Colonic mucosa (tissue), 4 donors: ENCODE measurements at regions not wholly inside any gene's neighbourhood (a gene's known extent, or its start where the extent isn't known, plus 50 kb on each side); places are given as distances from the start of the nearest gene placed in this dataset.
"Not testable (repeated sequence)": the region's sequence is repeated elsewhere in the genome, so short reads cannot be mapped to it uniquely, and the experiment has no call there.

Source experiments
- DNase-seq: peaks from one replicate; pipeline ENCODE4 v3.0.0-alpha.2; 2020
- H3K27ac ChIP-seq: fragments of 200-600 bp; one replicate; pipeline ENCODE4 v1.8.0; 2021
- H3K27me3 ChIP-seq: fragments of 200-600 bp; one replicate; pipeline ENCODE4 v1.8.0; 2021
- H3K36me3 ChIP-seq: fragments of 200-600 bp; one replicate; pipeline ENCODE4 v1.8.0; 2021
- H3K4me1 ChIP-seq: fragments of 200-600 bp; one replicate; pipeline ENCODE4 v1.8.0; 2021; ENCODE audit warnings: mild to moderate bottlenecking
- H3K4me3 ChIP-seq: fragments of 200-600 bp; one replicate; pipeline ENCODE4 v1.8.0; 2021
- H3K9ac ChIP-seq, 2 donors: one replicate each; pipeline ENCODE4 v1.7.0; 2013; ENCODE audit warnings: control low read depth in 2 of 2, low read depth in 2 of 2, low read length in 2 of 2
- H3K9me3 ChIP-seq: fragments of 200-600 bp; one replicate; pipeline ENCODE4 v1.8.0; 2021
- intact Hi-C: fragments of 100-400 bp; cut with DNase I; formaldehyde crosslinking; loops from one replicate; pipeline ENCODE4 v1.14.1; 2022
- TF ChIP-seq, protein P1 (sequence below): fragments of 200-600 bp; IDR thresholded peaks from one replicate; pipeline ENCODE4 v1.8.0; 2022; ENCODE audit warnings: antibody characterized with exemption, mild to moderate bottlenecking
- donor health status: healthy.
- donor health status: DM: no; HTN: no; CAD: no.
- donor health status: DM: no; HTN: no; CAD: no.

DNA sequence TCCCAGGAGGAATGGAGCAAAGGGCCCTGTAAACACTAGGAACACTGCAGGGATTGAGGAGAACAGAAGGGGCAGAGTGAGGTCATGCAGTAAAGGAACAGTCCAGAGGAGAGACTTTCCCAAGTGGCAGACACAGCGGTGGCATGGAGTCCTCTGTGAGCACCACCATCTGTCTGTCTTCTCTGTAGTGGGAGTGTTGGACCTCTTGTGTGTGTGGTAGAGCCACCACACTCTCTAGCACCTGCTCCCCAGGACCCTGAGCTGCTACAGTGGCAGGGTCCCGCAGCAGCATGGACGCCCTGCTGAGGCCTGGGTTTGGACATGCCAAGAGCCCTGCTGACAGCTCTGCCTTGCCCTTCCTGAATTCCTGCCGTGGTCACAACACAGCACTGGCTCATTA is 75.7 kb upstream of the LARP1 start:
- Histone ChIP-seq H3K9me3 (no peaks in the 10 kb centered on the region), H3K27ac (no peak overlapping the region), H3K27me3 (no peaks in the 10 kb centered on the region), H3K4me1 (no peaks in the 10 kb centered on the region), H3K36me3 (no peaks in the 10 kb centered on the region), H3K9ac (no peak overlapping the region), H3K4me3 (no peak overlapping the region)
- intact Hi-C loops = no loop called here
- no peak for DNase-seq
- TF ChIP-seq, protein P1, sequence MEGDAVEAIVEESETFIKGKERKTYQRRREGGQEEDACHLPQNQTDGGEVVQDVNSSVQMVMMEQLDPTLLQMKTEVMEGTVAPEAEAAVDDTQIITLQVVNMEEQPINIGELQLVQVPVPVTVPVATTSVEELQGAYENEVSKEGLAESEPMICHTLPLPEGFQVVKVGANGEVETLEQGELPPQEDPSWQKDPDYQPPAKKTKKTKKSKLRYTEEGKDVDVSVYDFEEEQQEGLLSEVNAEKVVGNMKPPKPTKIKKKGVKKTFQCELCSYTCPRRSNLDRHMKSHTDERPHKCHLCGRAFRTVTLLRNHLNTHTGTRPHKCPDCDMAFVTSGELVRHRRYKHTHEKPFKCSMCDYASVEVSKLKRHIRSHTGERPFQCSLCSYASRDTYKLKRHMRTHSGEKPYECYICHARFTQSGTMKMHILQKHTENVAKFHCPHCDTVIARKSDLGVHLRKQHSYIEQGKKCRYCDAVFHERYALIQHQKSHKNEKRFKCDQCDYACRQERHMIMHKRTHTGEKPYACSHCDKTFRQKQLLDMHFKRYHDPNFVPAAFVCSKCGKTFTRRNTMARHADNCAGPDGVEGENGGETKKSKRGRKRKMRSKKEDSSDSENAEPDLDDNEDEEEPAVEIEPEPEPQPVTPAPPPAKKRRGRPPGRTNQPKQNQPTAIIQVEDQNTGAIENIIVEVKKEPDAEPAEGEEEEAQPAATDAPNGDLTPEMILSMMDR = no peak

DNA sequence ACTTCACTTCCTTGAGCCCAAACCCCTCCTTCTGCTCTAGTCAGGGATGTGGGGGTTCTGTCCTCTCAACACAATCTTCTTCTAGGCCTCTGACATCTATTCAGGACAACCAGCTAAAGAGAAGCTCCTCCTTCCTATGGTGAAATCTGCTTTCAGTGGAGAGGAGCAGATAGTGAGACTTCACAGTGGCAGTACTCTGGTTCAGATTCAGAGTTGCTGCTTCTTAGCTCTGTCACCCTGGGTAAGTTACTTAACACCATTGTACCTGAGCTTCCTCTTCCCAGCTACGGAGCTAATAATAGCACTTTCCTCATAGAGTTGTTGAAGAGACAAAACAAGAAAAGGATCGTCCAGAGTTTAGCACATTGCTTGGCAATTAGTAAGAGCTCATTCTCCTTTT is 77.3 kb upstream of the LARP1 start:
- no peaks in the 10 kb centered on the region for H3K9me3 ChIP-seq
- H3K36me3 ChIP-seq = no peaks in the 10 kb centered on the region
- no peak overlapping the region for H3K27ac ChIP-seq
- no peaks in the 10 kb centered on the region for H3K4me1 ChIP-seq
- H3K9ac ChIP-seq = no peak overlapping the region
- no peak overlapping the region for H3K4me3 ChIP-seq
- intact Hi-C loops = no loop called here
- no peak for DNase-seq
- TF ChIP-seq, protein P1 = no peak
- no peaks in the 10 kb centered on the region for H3K27me3 ChIP-seq

DNA sequence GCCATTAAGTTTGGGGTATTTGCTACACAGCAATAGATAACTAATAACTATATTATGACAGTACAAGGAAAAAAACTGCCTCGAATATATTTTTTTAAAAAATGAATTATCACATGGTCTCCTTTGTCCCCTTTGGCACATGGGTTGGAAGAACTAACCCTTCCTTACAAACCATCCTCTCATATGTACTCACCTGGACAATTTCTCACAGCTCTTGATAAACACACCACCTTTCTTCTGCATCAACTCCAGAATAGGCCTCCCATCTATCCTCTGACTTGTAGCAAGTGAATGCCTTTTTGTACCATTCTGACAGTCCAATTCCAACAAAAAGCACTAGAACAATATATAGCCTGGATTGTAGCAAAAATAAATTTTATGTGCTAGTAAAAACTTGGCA is 78.7 kb upstream of the LARP1 start:
- H3K9me3 ChIP-seq = no peaks in the 10 kb centered on the region
- H3K27me3 ChIP-seq = no peaks in the 10 kb centered on the region
- H3K27ac ChIP-seq = no peak overlapping the region
- no peak overlapping the region for H3K9ac ChIP-seq
- no peaks in the 10 kb centered on the region for H3K4me1 ChIP-seq
- intact Hi-C loops = no loop called here
- DNase-seq = no peak
- TF ChIP-seq, protein P1 = no peak
- no peak overlapping the region for H3K4me3 ChIP-seq
- no peaks in the 10 kb centered on the region for H3K36me3 ChIP-seq

DNA sequence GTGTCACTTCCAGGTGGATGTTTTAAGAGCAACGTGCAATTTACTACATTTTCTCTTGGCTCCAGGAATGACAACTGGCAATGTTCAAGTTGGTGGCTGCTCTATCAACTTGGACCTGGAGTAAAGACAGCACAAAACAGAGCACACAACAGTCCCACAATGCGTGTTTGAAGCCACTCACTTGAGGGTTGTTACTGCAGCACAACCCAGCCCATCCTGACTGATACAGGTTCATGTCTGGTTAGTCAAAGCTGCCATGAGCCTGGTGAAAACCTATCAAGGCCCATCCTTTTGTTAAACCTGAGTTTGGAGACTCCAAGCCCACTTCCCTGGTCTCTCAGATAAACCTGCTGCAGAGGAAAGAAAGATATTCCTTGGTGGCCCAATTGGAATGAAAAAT is 81.1 kb upstream of the LARP1 start:
- no peaks in the 10 kb centered on the region for H3K27me3 ChIP-seq
- DNase-seq = no peak
- H3K36me3 ChIP-seq = no peaks in the 10 kb centered on the region
- H3K9me3 ChIP-seq = no peaks in the 10 kb centered on the region
- H3K9ac ChIP-seq = no peak overlapping the region
- H3K27ac ChIP-seq = no peak overlapping the region
- TF ChIP-seq, protein P1 = no peak
- intact Hi-C loops = no loop called here
- no peak overlapping the region for H3K4me3 ChIP-seq
- H3K4me1 ChIP-seq = no peaks in the 10 kb centered on the region

DNA sequence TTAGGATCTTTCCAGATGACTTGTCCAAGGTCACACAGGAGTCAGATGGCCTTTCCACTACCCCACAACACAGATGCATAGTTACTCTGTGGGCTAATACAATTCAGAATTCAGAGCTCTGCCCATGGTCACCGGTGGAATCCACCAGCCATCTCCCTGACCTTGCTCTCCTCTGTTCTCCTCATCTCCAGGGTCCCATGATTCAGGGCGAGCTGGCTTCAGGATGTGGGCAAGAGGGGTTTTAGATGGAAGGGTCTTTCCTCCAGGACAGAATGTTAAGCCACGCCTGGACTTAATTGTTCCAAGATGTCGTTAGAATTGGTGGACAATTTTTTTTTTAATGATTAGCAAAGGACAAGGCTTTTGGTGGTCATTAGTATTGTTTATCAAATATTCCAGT is 81.7 kb upstream of the LARP1 start:
- Histone ChIP-seq H3K9ac (no peak overlapping the region), H3K27me3 (no peaks in the 10 kb centered on the region), H3K4me1 (no peaks in the 10 kb centered on the region), H3K27ac (no peak overlapping the region), H3K9me3 (no peaks in the 10 kb centered on the region), H3K36me3 (no peaks in the 10 kb centered on the region), H3K4me3 (no peak overlapping the region)
- no peak for DNase-seq
- TF ChIP-seq, protein P1 = no peak
- intact Hi-C loops = no loop called here

DNA sequence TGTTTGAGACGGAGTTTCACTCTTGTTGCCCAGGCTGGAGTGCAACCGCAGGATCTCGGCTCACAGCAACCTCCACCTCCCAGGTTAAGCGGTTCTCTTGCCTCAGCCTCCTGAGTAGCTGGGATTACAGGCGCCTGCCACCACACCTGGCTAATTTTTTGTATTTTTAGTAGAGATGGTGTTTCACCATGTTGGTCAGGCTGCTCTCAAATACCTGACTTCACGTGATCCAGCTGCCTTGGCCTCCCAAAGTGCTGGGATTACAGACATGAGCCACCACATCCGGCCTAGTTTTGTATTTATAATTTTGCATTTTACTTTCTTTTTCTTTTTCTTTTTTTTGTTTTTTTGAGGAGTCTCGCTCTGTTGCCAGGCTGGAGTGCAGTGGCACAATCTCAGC is 85.3 kb upstream of the LARP1 start:
- DNase-seq, H3K27me3 ChIP-seq, H3K27ac ChIP-seq, H3K4me1 ChIP-seq, intact Hi-C loops, H3K9ac ChIP-seq, H3K9me3 ChIP-seq, H3K36me3 ChIP-seq, H3K4me3 ChIP-seq: not testable (repeated sequence)
